ENCODE measurements at regions not wholly inside any gene's neighbourhood (a gene's known extent, or its start where the extent isn't known, plus 50 kb on each side); places are given as distances from the start of the nearest gene placed in this dataset.

DNA sequence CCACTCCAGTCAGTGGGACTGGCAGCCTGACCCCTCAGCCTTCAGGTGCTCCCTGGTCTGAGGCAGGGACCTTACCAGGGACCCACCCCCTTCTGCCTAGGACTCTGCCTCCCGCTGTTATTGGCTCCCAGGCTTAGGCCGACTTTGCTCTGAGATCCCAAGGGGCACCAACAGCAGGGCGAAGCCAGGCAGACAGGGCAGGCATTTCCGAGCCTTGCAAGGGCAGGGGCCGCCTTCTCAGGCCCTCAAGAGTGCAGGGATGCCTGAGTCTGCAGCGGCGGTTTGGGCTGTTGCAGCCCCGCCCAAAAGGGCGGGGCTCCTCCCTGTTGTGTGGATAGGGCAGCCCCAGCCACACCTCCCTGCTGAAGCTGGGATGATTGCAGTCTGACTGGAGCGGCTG is 644.6 kb downstream of the PRR16 start:
- TF ChIP-seq SP1 (CRISPR knock-in tag; IDR thresholded peaks at IDR 0.05) (no peak), EZH2 (IDR thresholded peaks at IDR 0.05; ENCODE audit: borderline replicate concordance, low read depth, low read length) (no peak), NFATC3 (IDR thresholded peaks at IDR 0.05) (no peak), CEBPG (CRISPR knock-in tag; IDR thresholded peaks at IDR 0.05) (no peak), CEBPG (tag; conservative IDR thresholded peaks at IDR 0.05 in 1 of 2, IDR thresholded peaks at IDR 0.05 in 1 of 2) (no peak), SIN3A (IDR thresholded peaks at IDR 0.05; ENCODE audit: borderline replicate concordance in 2 of 2, control insufficient read depth in 1 of 2, low read depth in 2 of 2, low read length in 2 of 2) (no peak), CTBP1 (IDR thresholded peaks at IDR 0.05; ENCODE audit: borderline replicate concordance) (no peak)
- TF ChIP-seq, protein P1, sequence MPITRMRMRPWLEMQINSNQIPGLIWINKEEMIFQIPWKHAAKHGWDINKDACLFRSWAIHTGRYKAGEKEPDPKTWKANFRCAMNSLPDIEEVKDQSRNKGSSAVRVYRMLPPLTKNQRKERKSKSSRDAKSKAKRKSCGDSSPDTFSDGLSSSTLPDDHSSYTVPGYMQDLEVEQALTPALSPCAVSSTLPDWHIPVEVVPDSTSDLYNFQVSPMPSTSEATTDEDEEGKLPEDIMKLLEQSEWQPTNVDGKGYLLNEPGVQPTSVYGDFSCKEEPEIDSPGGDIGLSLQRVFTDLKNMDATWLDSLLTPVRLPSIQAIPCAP (CRISPR knock-in tag; IDR thresholded peaks at IDR 0.05; ENCODE audit: borderline replicate concordance): no peak
- TF ChIP-seq, protein P2, sequence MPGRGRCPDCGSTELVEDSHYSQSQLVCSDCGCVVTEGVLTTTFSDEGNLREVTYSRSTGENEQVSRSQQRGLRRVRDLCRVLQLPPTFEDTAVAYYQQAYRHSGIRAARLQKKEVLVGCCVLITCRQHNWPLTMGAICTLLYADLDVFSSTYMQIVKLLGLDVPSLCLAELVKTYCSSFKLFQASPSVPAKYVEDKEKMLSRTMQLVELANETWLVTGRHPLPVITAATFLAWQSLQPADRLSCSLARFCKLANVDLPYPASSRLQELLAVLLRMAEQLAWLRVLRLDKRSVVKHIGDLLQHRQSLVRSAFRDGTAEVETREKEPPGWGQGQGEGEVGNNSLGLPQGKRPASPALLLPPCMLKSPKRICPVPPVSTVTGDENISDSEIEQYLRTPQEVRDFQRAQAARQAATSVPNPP (IDR thresholded peaks at IDR 0.05; ENCODE audit: borderline replicate concordance, insufficient read depth, insufficient read length): no peak
- TF ChIP-seq, protein P3, sequence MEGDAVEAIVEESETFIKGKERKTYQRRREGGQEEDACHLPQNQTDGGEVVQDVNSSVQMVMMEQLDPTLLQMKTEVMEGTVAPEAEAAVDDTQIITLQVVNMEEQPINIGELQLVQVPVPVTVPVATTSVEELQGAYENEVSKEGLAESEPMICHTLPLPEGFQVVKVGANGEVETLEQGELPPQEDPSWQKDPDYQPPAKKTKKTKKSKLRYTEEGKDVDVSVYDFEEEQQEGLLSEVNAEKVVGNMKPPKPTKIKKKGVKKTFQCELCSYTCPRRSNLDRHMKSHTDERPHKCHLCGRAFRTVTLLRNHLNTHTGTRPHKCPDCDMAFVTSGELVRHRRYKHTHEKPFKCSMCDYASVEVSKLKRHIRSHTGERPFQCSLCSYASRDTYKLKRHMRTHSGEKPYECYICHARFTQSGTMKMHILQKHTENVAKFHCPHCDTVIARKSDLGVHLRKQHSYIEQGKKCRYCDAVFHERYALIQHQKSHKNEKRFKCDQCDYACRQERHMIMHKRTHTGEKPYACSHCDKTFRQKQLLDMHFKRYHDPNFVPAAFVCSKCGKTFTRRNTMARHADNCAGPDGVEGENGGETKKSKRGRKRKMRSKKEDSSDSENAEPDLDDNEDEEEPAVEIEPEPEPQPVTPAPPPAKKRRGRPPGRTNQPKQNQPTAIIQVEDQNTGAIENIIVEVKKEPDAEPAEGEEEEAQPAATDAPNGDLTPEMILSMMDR (IDR thresholded peaks at IDR 0.05 in 2 of 3, conservative IDR thresholded peaks at IDR 0.05 in 1 of 3; ENCODE audit: insufficient read depth in 2 of 3, low read depth in 1 of 3, low read length in 3 of 3): no peak

Measured in K562 (cell line).